ENCODE measurements at regions not wholly inside any gene's neighbourhood (a gene's known extent, or its start where the extent isn't known, plus 50 kb on each side); places are given as distances from the start of the nearest gene placed in this dataset.

DNA sequence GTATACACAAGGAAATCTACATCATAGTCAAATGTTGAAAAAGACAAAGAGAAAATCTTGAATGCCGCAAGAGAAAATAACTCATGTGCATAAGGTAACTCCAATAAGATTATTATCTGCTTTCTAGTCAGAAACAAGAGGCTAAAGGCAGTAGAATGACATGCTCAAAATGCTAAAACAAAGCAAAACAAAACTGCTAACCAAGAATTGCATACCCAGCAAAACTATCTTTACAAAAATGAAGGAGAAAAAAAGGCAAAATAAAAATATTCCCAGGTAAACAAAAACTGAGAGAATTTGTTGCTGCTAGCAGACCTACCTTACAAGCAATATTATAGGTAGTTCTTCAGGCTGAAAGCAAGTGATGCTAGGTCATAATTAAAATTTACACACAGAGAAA is 76.4 kb upstream of the TMEM158 start:
- TF ChIP-seq, protein P1, sequence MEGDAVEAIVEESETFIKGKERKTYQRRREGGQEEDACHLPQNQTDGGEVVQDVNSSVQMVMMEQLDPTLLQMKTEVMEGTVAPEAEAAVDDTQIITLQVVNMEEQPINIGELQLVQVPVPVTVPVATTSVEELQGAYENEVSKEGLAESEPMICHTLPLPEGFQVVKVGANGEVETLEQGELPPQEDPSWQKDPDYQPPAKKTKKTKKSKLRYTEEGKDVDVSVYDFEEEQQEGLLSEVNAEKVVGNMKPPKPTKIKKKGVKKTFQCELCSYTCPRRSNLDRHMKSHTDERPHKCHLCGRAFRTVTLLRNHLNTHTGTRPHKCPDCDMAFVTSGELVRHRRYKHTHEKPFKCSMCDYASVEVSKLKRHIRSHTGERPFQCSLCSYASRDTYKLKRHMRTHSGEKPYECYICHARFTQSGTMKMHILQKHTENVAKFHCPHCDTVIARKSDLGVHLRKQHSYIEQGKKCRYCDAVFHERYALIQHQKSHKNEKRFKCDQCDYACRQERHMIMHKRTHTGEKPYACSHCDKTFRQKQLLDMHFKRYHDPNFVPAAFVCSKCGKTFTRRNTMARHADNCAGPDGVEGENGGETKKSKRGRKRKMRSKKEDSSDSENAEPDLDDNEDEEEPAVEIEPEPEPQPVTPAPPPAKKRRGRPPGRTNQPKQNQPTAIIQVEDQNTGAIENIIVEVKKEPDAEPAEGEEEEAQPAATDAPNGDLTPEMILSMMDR (IDR thresholded peaks at IDR 0.05) = no peak
- no peak for TF ChIP-seq BHLHE40 (IDR thresholded peaks at IDR 0.05; ENCODE audit: low read depth, low read length)
- no peak for TF ChIP-seq HOXA7 (CRISPR knock-in tag; IDR thresholded peaks at IDR 0.05)
- TF ChIP-seq, protein P2, sequence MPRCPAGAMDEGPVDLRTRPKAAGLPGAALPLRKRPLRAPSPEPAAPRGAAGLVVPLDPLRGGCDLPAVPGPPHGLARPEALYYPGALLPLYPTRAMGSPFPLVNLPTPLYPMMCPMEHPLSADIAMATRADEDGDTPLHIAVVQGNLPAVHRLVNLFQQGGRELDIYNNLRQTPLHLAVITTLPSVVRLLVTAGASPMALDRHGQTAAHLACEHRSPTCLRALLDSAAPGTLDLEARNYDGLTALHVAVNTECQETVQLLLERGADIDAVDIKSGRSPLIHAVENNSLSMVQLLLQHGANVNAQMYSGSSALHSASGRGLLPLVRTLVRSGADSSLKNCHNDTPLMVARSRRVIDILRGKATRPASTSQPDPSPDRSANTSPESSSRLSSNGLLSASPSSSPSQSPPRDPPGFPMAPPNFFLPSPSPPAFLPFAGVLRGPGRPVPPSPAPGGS (IDR thresholded peaks at IDR 0.05) = no peak
- no peak for TF ChIP-seq RARB (CRISPR knock-in tag; IDR thresholded peaks at IDR 0.05)
- TF ChIP-seq ZFP36 (IDR thresholded peaks at IDR 0.05; ENCODE audit: borderline replicate concordance, partially characterized antibody) = no peak
- no peak for TF ChIP-seq EHMT2 (IDR thresholded peaks at IDR 0.05; ENCODE audit: low read depth)
- TF ChIP-seq, protein P3, sequence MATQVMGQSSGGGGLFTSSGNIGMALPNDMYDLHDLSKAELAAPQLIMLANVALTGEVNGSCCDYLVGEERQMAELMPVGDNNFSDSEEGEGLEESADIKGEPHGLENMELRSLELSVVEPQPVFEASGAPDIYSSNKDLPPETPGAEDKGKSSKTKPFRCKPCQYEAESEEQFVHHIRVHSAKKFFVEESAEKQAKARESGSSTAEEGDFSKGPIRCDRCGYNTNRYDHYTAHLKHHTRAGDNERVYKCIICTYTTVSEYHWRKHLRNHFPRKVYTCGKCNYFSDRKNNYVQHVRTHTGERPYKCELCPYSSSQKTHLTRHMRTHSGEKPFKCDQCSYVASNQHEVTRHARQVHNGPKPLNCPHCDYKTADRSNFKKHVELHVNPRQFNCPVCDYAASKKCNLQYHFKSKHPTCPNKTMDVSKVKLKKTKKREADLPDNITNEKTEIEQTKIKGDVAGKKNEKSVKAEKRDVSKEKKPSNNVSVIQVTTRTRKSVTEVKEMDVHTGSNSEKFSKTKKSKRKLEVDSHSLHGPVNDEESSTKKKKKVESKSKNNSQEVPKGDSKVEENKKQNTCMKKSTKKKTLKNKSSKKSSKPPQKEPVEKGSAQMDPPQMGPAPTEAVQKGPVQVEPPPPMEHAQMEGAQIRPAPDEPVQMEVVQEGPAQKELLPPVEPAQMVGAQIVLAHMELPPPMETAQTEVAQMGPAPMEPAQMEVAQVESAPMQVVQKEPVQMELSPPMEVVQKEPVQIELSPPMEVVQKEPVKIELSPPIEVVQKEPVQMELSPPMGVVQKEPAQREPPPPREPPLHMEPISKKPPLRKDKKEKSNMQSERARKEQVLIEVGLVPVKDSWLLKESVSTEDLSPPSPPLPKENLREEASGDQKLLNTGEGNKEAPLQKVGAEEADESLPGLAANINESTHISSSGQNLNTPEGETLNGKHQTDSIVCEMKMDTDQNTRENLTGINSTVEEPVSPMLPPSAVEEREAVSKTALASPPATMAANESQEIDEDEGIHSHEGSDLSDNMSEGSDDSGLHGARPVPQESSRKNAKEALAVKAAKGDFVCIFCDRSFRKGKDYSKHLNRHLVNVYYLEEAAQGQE (IDR thresholded peaks at IDR 0.05) = no peak

Measured in A549 (cell line).